Adrenal gland (tissue), 9 donors: ENCODE measurements at regions not wholly inside any gene's neighbourhood (a gene's known extent, or its start where the extent isn't known, plus 50 kb on each side); places are given as distances from the start of the nearest gene placed in this dataset.

Source experiments
- DNase-seq, 7 donors: peaks; one replicate each; pipeline ENCODE4 v3.0.0-alpha.2; 2019 to 2020
- H3K27ac ChIP-seq, 5 donors: fragments of 200-600 bp; sonication (generic) in 4 of 5; 1 replicate in 3 of 5; 2 replicates in 2 of 5; pipeline versions ENCODE4 v1.5.1 to v1.8.0; 2016 to 2020; ENCODE audit warnings: mild to moderate bottlenecking in 1 of 5
- H3K27me3 ChIP-seq: fragments of 200-600 bp; 2 replicates; pipeline ENCODE4 v1.8.0; 2021
- H3K36me3 ChIP-seq, 2 donors: fragments of 200-600 bp; replicated peaks in 1 of 2; 1 replicate in 1 of 2; 2 replicates in 1 of 2; pipeline versions ENCODE4 v1.5.1 to v1.8.0; 2018 to 2022
- H3K4me1 ChIP-seq, 2 donors: fragments of 200-600 bp; replicated peaks in 1 of 2; 1 replicate in 1 of 2; 2 replicates in 1 of 2; pipeline versions ENCODE4 v1.5.1 to v1.8.0; 2018 to 2021
- H3K4me3 ChIP-seq, 4 donors: fragments of 200-600 bp; sonication (generic) in 3 of 4; one replicate each; pipeline ENCODE4 v1.5.1; 2016 to 2018
- H3K9me3 ChIP-seq, 3 donors: fragments of 200-600 bp; sonication (generic) in 1 of 3; replicated peaks in 1 of 3; 1 replicate in 2 of 3; 2 replicates in 1 of 3; pipeline versions ENCODE4 v1.5.1 to v1.8.0; 2016 to 2021
- CTCF ChIP-seq, 6 experiments: fragments of 450-650 bp in 4 of 6; fragments of 200-600 bp in 2 of 6; sonication (generic) in 1 of 6; IDR thresholded peaks; 1 replicate in 5 of 6; 2 replicates in 1 of 6; pipeline versions ENCODE4 v1.5.1 to v1.8.0; 2016 to 2021; ENCODE audit warnings: antibody characterized with exemption in 6 of 6, mild to moderate bottlenecking in 2 of 6, moderate library complexity in 1 of 6
- POLR2A ChIP-seq, 2 donors: fragments of 450-650 bp; IDR thresholded peaks; one replicate each; pipeline ENCODE4 v1.6.1; 2017; ENCODE audit warnings: antibody characterized with exemption in 2 of 2, mild to moderate bottlenecking in 2 of 2, moderate library complexity in 1 of 2
- WGBS, 4 donors: extraction: QIAGEN DNeasy Blood & Tissue Kit in 2 of 4; methylation state at CpG; one replicate each; pipeline versions ENCODE4 v1.1.5 to v1.1.7; 2013 to 2017; 5-methylcytosine and 5-hydroxymethylcytosine counted together
- intact Hi-C, 2 donors: fragments of 100-400 bp; cut with DNase I; formaldehyde crosslinking; loops; one replicate each; pipeline versions ENCODE4 v1.14.1 to v1.15.0; 2022 to 2023
- donor health status: healthy with polysubstance abuse.
- donor health status: Bipolar disorder and iron deficiency.
- donor health status: DM: yes; HTN: yes; CAD: no.
- donor health status: DM: no; HTN: no; CAD: no.
- donor health status: DM: no; HTN: no; CAD: no.

GRCh38 chr5:91532779-91533178 is 149.7 kb upstream of the ARRDC3 start:
- H3K4me1 ChIP-seq, result no peaks in the 10 kb centered on the region
- WGBS, 4 donors, result 70 to 84% (median 77%) methylated on average over 1 of the region's 1 CpG
- H3K36me3 ChIP-seq, result no peaks in the 10 kb centered on the region
- intact Hi-C loops, result no loop called here
- no peaks in the 10 kb centered on the region for H3K27me3 ChIP-seq
- H3K4me3 ChIP-seq, result no peak overlapping the region
- no peak for DNase-seq
- H3K9me3 ChIP-seq, result no peaks in the 10 kb centered on the region
- no peak overlapping the region for H3K27ac ChIP-seq
- TF ChIP-seq POLR2A (IDR thresholded peaks at IDR 0.05) (no peak), CTCF (IDR thresholded peaks at IDR 0.05) (no peak)

GRCh38 chr5:91532281-91532680 is 149.2 kb upstream of the ARRDC3 start:
- H3K4me3 ChIP-seq, result no peak overlapping the region
- H3K36me3 ChIP-seq, result no peaks in the 10 kb centered on the region
- H3K27me3 ChIP-seq, result no peaks in the 10 kb centered on the region
- H3K27ac ChIP-seq, result no peak overlapping the region
- intact Hi-C loops, result no loop called here
- no peaks in the 10 kb centered on the region for H3K4me1 ChIP-seq
- TF ChIP-seq CTCF (IDR thresholded peaks at IDR 0.05) (no peak), POLR2A (IDR thresholded peaks at IDR 0.05) (no peak)
- no peak for DNase-seq
- H3K9me3 ChIP-seq, result no peaks in the 10 kb centered on the region
- 48 to 59% (median 54%) methylated on average over 1 of the region's 1 CpG for WGBS, 4 donors

- H3K4me3 ChIP-seq, result no peak overlapping the region
- WGBS, 4 donors, result 84 to 94% (median 88%) methylated on average over 2 of the region's 2 CpGs
- no peaks in the 10 kb centered on the region for H3K27me3 ChIP-seq
- TF ChIP-seq CTCF (IDR thresholded peaks at IDR 0.05), result no peak
- TF ChIP-seq POLR2A (IDR thresholded peaks at IDR 0.05), result no peak
- no peak for DNase-seq
- H3K27ac ChIP-seq, result no peak overlapping the region
- H3K36me3 ChIP-seq, result no peaks in the 10 kb centered on the region
- no peaks in the 10 kb centered on the region for H3K4me1 ChIP-seq
- intact Hi-C loops, result no loop called here
- H3K9me3 ChIP-seq, result no peaks in the 10 kb centered on the region
These were observed 145.7 kb upstream of the ARRDC3 start for GRCh38 chr5:91528831-91529230.

- no peak overlapping the region for H3K4me3 ChIP-seq
- H3K27ac ChIP-seq, result no peak overlapping the region
- H3K4me1 ChIP-seq, result no peaks in the 10 kb centered on the region
- no peaks in the 10 kb centered on the region for H3K27me3 ChIP-seq
- intact Hi-C loops, result no loop called here
- WGBS, 4 donors, result 72 to 78% (median 77%) methylated on average over 5 of the region's 5 CpGs
- no peak for DNase-seq
- no peaks in the 10 kb centered on the region for H3K9me3 ChIP-seq
- no peaks in the 10 kb centered on the region for H3K36me3 ChIP-seq
- TF ChIP-seq CTCF (IDR thresholded peaks at IDR 0.05), result no peak
- TF ChIP-seq POLR2A (IDR thresholded peaks at IDR 0.05), result no peak
These were observed 138.7 kb upstream of the ARRDC3 start for GRCh38 chr5:91521785-91522184.
